ENCODE measurements at regions not wholly inside any gene's neighbourhood (a gene's known extent, or its start where the extent isn't known, plus 50 kb on each side); places are given as distances from the start of the nearest gene placed in this dataset.
"Not testable (repeated sequence)": the region's sequence is repeated elsewhere in the genome, so short reads cannot be mapped to it uniquely, and the experiment has no call there.

DNA sequence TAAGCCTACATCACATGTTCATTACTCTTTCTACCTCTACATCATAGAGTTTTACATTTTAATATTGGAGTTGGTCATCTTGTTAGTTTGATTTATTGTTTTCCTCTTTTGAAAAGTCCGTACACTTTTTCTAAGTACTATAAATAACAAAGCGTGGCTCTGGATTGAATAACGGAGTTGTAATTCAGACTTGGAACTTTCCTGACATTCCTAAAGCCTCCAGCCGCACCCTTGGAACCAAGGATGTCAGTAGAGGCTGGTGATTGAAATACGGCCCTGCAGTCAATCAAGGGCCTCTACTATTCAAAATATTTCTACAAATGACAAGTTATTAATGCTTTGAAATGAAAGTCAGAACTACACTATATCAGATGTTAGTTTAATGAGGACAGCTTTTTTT is 301.9 kb upstream of the TBX18 start:
- H3K27ac ChIP-seq (ENCODE audit: low read length): no peak overlapping the region
- H3K4me1 ChIP-seq (ENCODE audit: insufficient read depth, low read length): 0 out of 2 replicates have a peak, but pooled peaks cover 4% of the 10 kb centered on the region
- H3K4me3 ChIP-seq (ENCODE audit: low read length): no peak overlapping the region
- no peaks in the 10 kb centered on the region for H3K9me3 ChIP-seq (ENCODE audit: insufficient read depth, low read depth, low read length)
- H3K36me3 ChIP-seq (ENCODE audit: insufficient read depth, low read depth, low read length): no peaks in the 10 kb centered on the region
- H3K9ac ChIP-seq (ENCODE audit: low read depth, low read length): no peak overlapping the region
- no peaks in the 10 kb centered on the region for H3K27me3 ChIP-seq (ENCODE audit: insufficient read depth, low read length)

DNA sequence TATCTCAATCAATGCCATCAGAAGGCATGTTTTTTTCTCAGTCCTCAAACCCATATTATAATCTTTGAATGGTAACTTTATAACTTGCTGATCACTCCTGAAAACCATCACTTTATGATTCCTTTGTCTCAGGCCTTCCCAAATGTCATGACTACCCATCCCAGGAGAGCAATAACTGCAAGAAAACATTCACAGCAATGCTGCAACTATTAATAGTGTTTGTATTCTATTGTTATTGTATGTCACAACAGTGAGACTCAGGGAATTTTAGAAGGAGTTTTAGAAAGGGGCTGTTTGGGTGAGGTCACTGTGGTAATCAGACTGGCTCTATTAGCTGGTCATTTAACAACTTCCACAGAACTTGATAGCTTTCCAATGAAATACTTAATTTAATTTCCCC is 301.4 kb upstream of the TBX18 start:
- no peaks in the 10 kb centered on the region for H3K36me3 ChIP-seq (ENCODE audit: insufficient read depth, low read depth, low read length)
- H3K9ac ChIP-seq (ENCODE audit: low read depth, low read length): no peak overlapping the region
- H3K9me3 ChIP-seq (ENCODE audit: insufficient read depth, low read depth, low read length): no peaks in the 10 kb centered on the region
- no peak overlapping the region for H3K4me3 ChIP-seq (ENCODE audit: low read length)
- 0 out of 2 replicates have a peak, but pooled peaks cover 4% of the 10 kb centered on the region for H3K4me1 ChIP-seq (ENCODE audit: insufficient read depth, low read length)
- no peak overlapping the region for H3K27ac ChIP-seq (ENCODE audit: low read length)
- H3K27me3 ChIP-seq (ENCODE audit: insufficient read depth, low read length): no peaks in the 10 kb centered on the region

DNA sequence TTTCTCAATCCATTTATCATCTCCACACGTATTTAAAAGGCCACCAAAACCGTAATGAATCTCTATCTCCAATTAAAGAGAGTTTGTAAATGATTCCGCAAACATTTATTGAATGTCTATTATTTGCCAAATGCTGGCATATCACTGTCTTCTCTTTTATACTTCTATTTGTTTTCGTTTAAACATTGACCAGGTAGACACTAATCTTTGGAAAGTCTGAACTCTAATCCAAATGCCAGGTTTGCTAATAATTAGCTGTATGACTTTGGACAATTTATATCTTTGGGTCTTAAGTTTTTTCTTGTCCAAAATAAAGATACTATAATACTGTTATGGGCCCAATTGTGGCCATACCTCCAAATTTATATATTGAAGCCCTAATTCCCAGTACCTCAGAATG is 299.2 kb upstream of the TBX18 start:
- no peaks in the 10 kb centered on the region for H3K27me3 ChIP-seq (ENCODE audit: insufficient read depth, low read length)
- H3K9me3 ChIP-seq (ENCODE audit: insufficient read depth, low read depth, low read length): no peaks in the 10 kb centered on the region

DNA sequence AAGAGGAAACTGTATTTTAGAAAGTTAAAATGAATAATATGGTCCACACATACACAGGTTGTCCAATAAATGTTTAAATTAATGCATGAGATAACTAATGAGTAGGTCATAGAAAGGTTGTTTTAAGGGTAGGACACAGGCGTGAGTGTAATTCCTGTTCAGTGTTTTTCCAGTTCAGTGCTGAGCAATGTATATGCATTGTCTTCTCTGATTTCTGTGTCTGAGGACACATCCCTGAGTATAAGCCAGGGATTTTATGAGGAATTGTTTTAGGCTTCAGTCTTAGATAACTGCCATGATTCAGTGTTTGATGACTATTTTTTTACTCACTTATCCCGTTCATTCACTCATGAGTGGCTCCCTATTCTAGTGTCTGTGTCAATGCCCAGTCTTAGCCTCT is 298.5 kb upstream of the TBX18 start:
- Histone ChIP-seq H3K9me3 (ENCODE audit: insufficient read depth, low read depth, low read length) (no peaks in the 10 kb centered on the region), H3K36me3 (ENCODE audit: insufficient read depth, low read depth, low read length) (no peaks in the 10 kb centered on the region), H3K9ac (ENCODE audit: low read depth, low read length) (no peak overlapping the region), H3K4me1 (ENCODE audit: insufficient read depth, low read length) (0 out of 2 replicates have a peak, but pooled peaks cover 4% of the 10 kb centered on the region), H3K27me3 (ENCODE audit: insufficient read depth, low read length) (no peaks in the 10 kb centered on the region), H3K4me3 (ENCODE audit: low read length) (no peak overlapping the region), H3K27ac (ENCODE audit: low read length) (no peak overlapping the region)

More for the DNA sequence above, 299.2 kb upstream of the TBX18 start:
- Histone ChIP-seq H3K36me3 (ENCODE audit: insufficient read depth, low read depth, low read length) (no peaks in the 10 kb centered on the region), H3K4me1 (ENCODE audit: insufficient read depth, low read length) (0 out of 2 replicates have a peak, but pooled peaks cover 4% of the 10 kb centered on the region), H3K27ac (ENCODE audit: low read length) (no peak overlapping the region), H3K9ac (ENCODE audit: low read depth, low read length) (no peak overlapping the region), H3K4me3 (ENCODE audit: low read length) (no peak overlapping the region)

DNA sequence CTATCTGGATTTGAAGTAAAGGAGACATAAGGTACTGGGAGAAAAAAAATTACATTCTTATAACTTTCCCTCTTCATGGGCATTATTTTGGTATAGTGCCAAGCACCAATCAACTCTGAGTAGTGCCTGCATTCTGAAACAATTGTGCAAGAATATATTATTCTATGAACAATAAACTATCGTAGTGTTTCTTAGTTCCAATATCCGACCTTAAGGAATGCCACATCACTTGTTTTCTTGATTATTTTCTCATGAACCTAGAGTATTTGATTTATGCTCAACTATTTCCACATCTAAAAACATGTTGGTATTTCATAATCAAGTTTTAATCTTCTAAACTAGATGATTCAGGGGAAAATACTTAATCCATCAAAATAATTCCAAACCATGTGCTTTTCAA is 294.4 kb upstream of the TBX18 start:
- Histone ChIP-seq H3K9ac (ENCODE audit: low read depth, low read length) (no peak overlapping the region), H3K27me3 (ENCODE audit: insufficient read depth, low read length) (no peaks in the 10 kb centered on the region), H3K4me1 (ENCODE audit: insufficient read depth, low read length) (no peaks in the 10 kb centered on the region), H3K27ac (ENCODE audit: low read length) (no peak overlapping the region), H3K36me3 (ENCODE audit: insufficient read depth, low read depth, low read length) (no peaks in the 10 kb centered on the region), H3K9me3 (ENCODE audit: insufficient read depth, low read depth, low read length) (no peaks in the 10 kb centered on the region), H3K4me3 (ENCODE audit: low read length) (no peak overlapping the region)

DNA sequence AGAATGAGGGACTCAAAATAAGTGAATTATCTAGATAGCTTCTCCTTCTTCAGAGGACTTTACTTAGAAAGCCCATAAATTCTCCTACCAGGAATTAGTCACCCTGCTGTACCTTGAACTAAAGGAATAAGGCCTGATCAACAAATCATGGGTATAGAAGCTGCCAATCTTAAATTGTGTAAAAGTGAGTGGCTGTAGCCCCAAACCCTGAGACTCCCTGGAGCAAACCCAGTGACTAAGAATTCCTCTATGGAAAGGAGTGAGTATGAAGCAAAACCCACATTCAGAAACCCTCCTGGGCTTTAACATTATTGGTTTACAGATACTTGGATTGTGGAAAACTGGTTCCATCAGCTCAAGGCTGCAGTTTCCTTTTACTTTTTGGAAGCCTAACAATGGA is 285.8 kb upstream of the TBX18 start:
- no peak overlapping the region for H3K27ac ChIP-seq (ENCODE audit: low read length)
- H3K36me3 ChIP-seq (ENCODE audit: insufficient read depth, low read depth, low read length): no peaks in the 10 kb centered on the region
- no peak overlapping the region for H3K4me3 ChIP-seq (ENCODE audit: low read length)
- no peaks in the 10 kb centered on the region for H3K9me3 ChIP-seq (ENCODE audit: insufficient read depth, low read depth, low read length)
- no peaks in the 10 kb centered on the region; the same call in 1 of the 2 replicates for H3K4me1 ChIP-seq (ENCODE audit: insufficient read depth, low read length)
- H3K27me3 ChIP-seq (ENCODE audit: insufficient read depth, low read length): no peaks in the 10 kb centered on the region
- no peak overlapping the region for H3K9ac ChIP-seq (ENCODE audit: low read depth, low read length)

DNA sequence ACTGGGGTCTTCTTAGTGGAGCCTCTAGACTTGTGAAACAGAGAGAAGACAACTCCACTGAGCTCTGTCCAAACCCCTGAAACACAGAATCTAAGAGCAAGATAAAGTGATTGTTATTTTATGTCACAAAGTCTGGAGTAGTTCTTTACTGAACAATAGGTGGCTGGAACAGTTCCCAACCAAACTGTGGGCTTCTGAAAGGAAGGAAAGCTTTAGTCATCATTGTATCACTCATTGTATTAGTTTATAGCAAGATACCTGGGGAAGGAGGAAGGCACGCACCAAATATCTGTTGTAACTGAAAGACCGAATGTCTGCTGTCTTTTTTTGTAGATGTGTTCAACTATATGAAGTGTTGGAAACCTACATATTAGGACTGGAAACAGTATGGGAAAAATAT is 284.9 kb upstream of the TBX18 start:
- Histone ChIP-seq H3K27me3 (ENCODE audit: insufficient read depth, low read length) (no peaks in the 10 kb centered on the region), H3K9me3 (ENCODE audit: insufficient read depth, low read depth, low read length) (no peaks in the 10 kb centered on the region), H3K4me1 (ENCODE audit: insufficient read depth, low read length) (no peaks in the 10 kb centered on the region; the same call in 1 of the 2 replicates), H3K9ac (ENCODE audit: low read depth, low read length) (no peak overlapping the region), H3K27ac (ENCODE audit: low read length) (no peak overlapping the region), H3K36me3 (ENCODE audit: insufficient read depth, low read depth, low read length) (no peaks in the 10 kb centered on the region), H3K4me3 (ENCODE audit: low read length) (no peak overlapping the region)

DNA sequence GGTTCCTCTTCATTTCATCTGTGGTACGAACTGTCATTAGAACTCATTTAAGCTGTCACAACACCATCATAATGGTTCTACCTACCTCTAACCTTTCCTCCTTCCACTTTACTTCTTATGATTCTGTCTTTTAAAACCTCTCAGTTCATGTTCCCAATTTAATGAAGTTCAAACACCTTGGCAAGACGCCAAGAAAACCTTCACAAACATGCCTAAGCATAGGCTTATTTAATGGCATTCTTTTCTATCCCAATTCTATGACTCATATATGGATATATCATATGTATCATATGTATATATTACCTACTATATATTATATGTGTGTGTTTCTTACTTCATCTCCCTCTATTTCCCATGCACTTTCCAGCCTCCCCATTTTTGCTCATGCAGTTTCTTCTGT is 283.4 kb upstream of the TBX18 start:
- Histone ChIP-seq H3K4me1 (ENCODE audit: insufficient read depth, low read length) (no peaks in the 10 kb centered on the region; the same call in 1 of the 2 replicates), H3K4me3 (ENCODE audit: low read length) (no peak overlapping the region), H3K9me3 (ENCODE audit: insufficient read depth, low read depth, low read length) (no peaks in the 10 kb centered on the region)

DNA sequence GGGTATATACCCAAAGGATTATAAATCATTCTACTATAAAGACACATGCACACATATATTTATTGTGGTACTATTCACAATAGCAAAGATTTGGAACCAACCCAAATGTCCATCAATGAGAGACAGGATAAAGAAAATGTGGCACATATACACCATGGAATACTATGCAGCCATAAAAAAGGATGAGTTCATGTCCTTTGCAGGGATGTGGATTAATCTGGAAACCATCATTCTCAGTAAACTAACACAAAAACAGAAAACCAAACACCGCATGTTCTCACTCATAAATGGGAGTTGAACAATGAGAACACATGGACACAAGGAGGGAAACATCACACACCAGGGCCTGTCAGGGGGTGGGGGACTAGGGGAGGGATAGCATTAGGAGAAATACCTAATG is 281.4 kb upstream of the TBX18 start:
- not testable (repeated sequence) for H3K9ac ChIP-seq (ENCODE audit: low read depth, low read length); H3K4me1 ChIP-seq (ENCODE audit: insufficient read depth, low read length); H3K27me3 ChIP-seq (ENCODE audit: insufficient read depth, low read length); H3K9me3 ChIP-seq (ENCODE audit: insufficient read depth, low read depth, low read length); H3K4me3 ChIP-seq (ENCODE audit: low read length); H3K36me3 ChIP-seq (ENCODE audit: insufficient read depth, low read depth, low read length); H3K27ac ChIP-seq (ENCODE audit: low read length)

More for the DNA sequence above, 283.4 kb upstream of the TBX18 start:
- Histone ChIP-seq H3K27me3 (ENCODE audit: insufficient read depth, low read length) (no peaks in the 10 kb centered on the region), H3K36me3 (ENCODE audit: insufficient read depth, low read depth, low read length) (no peaks in the 10 kb centered on the region), H3K27ac (ENCODE audit: low read length) (no peak overlapping the region), H3K9ac (ENCODE audit: low read depth, low read length) (no peak overlapping the region)

DNA sequence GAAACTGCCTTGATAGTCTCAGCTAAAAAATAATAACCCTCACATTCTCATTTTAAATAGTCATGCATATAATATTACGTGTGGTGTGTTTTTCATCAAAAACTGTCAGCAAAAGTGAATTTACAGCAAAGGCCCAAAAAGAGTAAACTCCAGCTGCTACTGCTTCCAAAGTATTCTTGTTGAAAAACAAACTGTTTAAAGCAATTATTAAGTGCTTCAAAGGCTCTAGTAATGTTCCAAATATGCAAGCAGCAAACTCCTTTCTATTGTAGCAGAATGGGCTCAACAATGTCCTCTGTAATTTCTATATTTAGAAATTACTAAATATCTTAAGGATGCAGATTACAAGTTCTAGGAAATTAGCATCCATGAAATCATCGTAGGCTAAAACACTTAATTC is 280.0 kb upstream of the TBX18 start:
- Histone ChIP-seq H3K27me3 (ENCODE audit: insufficient read depth, low read length) (no peaks in the 10 kb centered on the region), H3K36me3 (ENCODE audit: insufficient read depth, low read depth, low read length) (no peaks in the 10 kb centered on the region), H3K9ac (ENCODE audit: low read depth, low read length) (no peak overlapping the region), H3K27ac (ENCODE audit: low read length) (no peak overlapping the region), H3K9me3 (ENCODE audit: insufficient read depth, low read depth, low read length) (no peaks in the 10 kb centered on the region), H3K4me3 (ENCODE audit: low read length) (no peak overlapping the region), H3K4me1 (ENCODE audit: insufficient read depth, low read length) (no peaks in the 10 kb centered on the region)

DNA sequence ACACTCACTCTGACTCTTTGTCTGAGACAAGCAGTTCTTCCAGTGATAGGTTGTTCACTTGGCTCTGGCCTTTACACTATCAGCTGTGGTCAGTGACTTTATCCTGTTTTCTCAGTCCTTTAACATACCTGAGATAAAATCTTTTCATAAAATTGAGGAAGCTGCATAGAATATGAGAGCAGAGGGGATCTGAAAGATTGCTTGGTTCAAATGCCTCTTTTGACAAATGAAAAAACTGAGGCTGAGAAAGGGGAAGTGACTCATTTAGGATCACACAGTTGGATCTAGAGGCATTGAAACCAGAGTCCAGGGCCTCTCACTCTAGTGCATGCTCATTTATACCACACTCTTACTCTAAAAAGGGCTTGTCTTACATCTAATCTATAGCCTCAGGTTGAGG is 277.0 kb upstream of the TBX18 start:
- Histone ChIP-seq H3K36me3 (ENCODE audit: insufficient read depth, low read depth, low read length) (no peaks in the 10 kb centered on the region), H3K27ac (ENCODE audit: low read length) (no peak overlapping the region), H3K4me1 (ENCODE audit: insufficient read depth, low read length) (no peaks in the 10 kb centered on the region), H3K9ac (ENCODE audit: low read depth, low read length) (no peak overlapping the region), H3K4me3 (ENCODE audit: low read length) (no peak overlapping the region), H3K9me3 (ENCODE audit: insufficient read depth, low read depth, low read length) (no peaks in the 10 kb centered on the region), H3K27me3 (ENCODE audit: insufficient read depth, low read length) (no peaks in the 10 kb centered on the region)

DNA sequence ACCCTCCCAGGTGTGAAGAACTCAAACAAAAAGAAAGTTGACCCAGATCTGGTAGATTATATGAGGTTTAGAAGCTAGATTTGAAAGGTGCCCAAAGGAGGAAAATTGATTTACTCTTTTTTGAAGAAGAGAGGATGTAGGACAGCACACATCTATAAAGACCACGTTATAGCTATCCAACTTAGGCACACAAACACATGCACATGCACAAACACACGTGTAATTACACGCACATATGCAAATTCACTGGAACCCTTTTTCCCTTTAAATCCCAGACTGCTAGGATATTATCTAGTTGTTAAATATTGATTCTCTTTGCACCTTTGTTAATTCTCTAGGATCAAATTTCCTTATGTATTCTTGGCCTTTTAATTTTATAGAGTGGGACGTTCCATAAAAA is 272.8 kb upstream of the TBX18 start:
- Histone ChIP-seq H3K4me1 (ENCODE audit: insufficient read depth, low read length) (no peaks in the 10 kb centered on the region), H3K27ac (ENCODE audit: low read length) (no peak overlapping the region), H3K4me3 (ENCODE audit: low read length) (no peak overlapping the region), H3K36me3 (ENCODE audit: insufficient read depth, low read depth, low read length) (no peaks in the 10 kb centered on the region), H3K27me3 (ENCODE audit: insufficient read depth, low read length) (no peaks in the 10 kb centered on the region), H3K9me3 (ENCODE audit: insufficient read depth, low read depth, low read length) (peaks cover 37% of the 10 kb centered on the region), H3K9ac (ENCODE audit: low read depth, low read length) (no peak overlapping the region)

DNA sequence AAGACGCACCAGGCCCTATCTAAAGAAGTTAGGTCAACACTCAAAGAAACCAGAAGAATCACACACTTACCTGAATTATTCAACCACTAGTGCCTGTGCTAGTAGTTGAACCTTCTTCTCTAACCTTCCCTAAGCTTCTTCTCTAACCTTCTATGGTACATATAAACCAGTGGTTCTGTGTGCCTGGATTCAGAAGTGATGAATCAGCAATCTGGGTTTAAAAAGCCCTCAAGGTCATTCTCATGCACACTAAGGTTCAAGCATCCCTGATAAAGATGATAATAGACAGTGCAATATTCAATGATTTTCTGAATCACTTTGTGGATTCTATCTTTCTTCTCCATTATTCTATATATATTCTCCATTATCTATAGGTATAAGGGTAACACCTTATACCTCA is 271.4 kb upstream of the TBX18 start:
- no peak overlapping the region for H3K27ac ChIP-seq (ENCODE audit: low read length)
- peaks cover 50% of the 10 kb centered on the region for H3K9me3 ChIP-seq (ENCODE audit: insufficient read depth, low read depth, low read length)
- no peak overlapping the region for H3K9ac ChIP-seq (ENCODE audit: low read depth, low read length)
- H3K36me3 ChIP-seq (ENCODE audit: insufficient read depth, low read depth, low read length): no peaks in the 10 kb centered on the region
- no peak overlapping the region for H3K4me3 ChIP-seq (ENCODE audit: low read length)
- H3K4me1 ChIP-seq (ENCODE audit: insufficient read depth, low read length): no peaks in the 10 kb centered on the region
- no peaks in the 10 kb centered on the region for H3K27me3 ChIP-seq (ENCODE audit: insufficient read depth, low read length)

Measured in iPS-20b (cell line).